SU-DHL-6 (cell line): ENCODE measurements at regions not wholly inside any gene's neighbourhood (a gene's known extent, or its start where the extent isn't known, plus 50 kb on each side); places are given as distances from the start of the nearest gene placed in this dataset.

Experiments
- CTCF ChIP-seq: fragments of 200-600 bp; sonication (generic); IDR thresholded peaks from one replicate; pipeline ENCODE4 v1.5.1; 2017; ENCODE audit warnings: antibody characterized with exemption, mild to moderate bottlenecking, low read length, moderate library complexity; ENCODE audit not compliant: insufficient read depth, poor library complexity, severe bottlenecking
- EZH2phosphoT487 ChIP-seq: fragments of 200-600 bp; sonication (generic), shearing (Covaris generic); conservative IDR thresholded peaks from 2 replicates; pipeline ENCODE4 v1.6.1; 2018; ENCODE audit warnings: mild to moderate bottlenecking, antibody characterized with exemption, low read length, moderate library complexity, mixed read lengths

GRCh38 chr20:48153103-48153502 is 367.8 kb upstream of the SULF2 start:
- TF ChIP-seq CTCF (no peak), EZH2phosphoT487 (no peak)
